H9 (cell line): ENCODE measurements at regions not wholly inside any gene's neighbourhood (a gene's known extent, or its start where the extent isn't known, plus 50 kb on each side); places are given as distances from the start of the nearest gene placed in this dataset.

Source experiments
- DNase-seq: peaks from one replicate; pipeline ENCODE4 v3.0.0-alpha.2; 2017
- H2AFZ ChIP-seq: one replicate; pipeline ENCODE4 v1.6.1; 2013; ENCODE audit warnings: mild to moderate bottlenecking, low read length, control low read depth, moderate library complexity
- H2AK5ac ChIP-seq: 2 replicates; pipeline ENCODE4 v1.6.1; 2013; ENCODE audit warnings: low read length, control low read depth, mixed read lengths; ENCODE audit not compliant: insufficient read length
- H2BK120ac ChIP-seq: one replicate; pipeline ENCODE4 v1.6.1; 2013; ENCODE audit warnings: low read depth, mild to moderate bottlenecking, low read length, control low read depth, inconsistent platforms; ENCODE audit not compliant: poor library complexity, severe bottlenecking
- H2BK12ac ChIP-seq: 2 replicates; pipeline ENCODE4 v1.6.1; 2013; ENCODE audit warnings: low read length, control low read depth, mixed read lengths, low read depth; ENCODE audit not compliant: insufficient read length
- H2BK15ac ChIP-seq: 2 replicates; pipeline ENCODE4 v1.6.1; 2013; ENCODE audit warnings: low read depth, low read length, control low read depth
- H2BK20ac ChIP-seq: one replicate; pipeline ENCODE4 v1.6.1; 2013; ENCODE audit warnings: low read depth, mild to moderate bottlenecking, low read length, control low read depth, inconsistent platforms; ENCODE audit not compliant: poor library complexity, severe bottlenecking
- H2BK5ac ChIP-seq: 2 replicates; pipeline ENCODE4 v1.6.1; 2013; ENCODE audit warnings: low read length, control low read depth, mixed read lengths; ENCODE audit not compliant: insufficient read length
- H3K14ac ChIP-seq: 2 replicates; pipeline ENCODE4 v1.6.1; 2013; ENCODE audit warnings: low read length, control low read depth; ENCODE audit not compliant: insufficient read depth
- H3K18ac ChIP-seq: 2 replicates; pipeline ENCODE4 v1.6.1; 2013; ENCODE audit warnings: low read depth, mild to moderate bottlenecking, mixed read lengths, low read length, control low read depth; ENCODE audit not compliant: insufficient read length
- H3K23ac ChIP-seq: 2 replicates; pipeline ENCODE4 v1.6.1; 2013; ENCODE audit warnings: low read length, control low read depth, mixed read lengths, low read depth; ENCODE audit not compliant: insufficient read length
- H3K23me2 ChIP-seq: 2 replicates; pipeline ENCODE4 v1.6.1; 2013; ENCODE audit warnings: low read depth, mild to moderate bottlenecking, mixed read lengths, low read length, control low read depth; ENCODE audit not compliant: insufficient read length, poor library complexity, severe bottlenecking
- H3K27ac ChIP-seq: 2 replicates; pipeline ENCODE4 v1.5.1; 2013; ENCODE audit warnings: low read length, control low read depth, mixed read lengths, low read depth; ENCODE audit not compliant: insufficient read length
- H3K27me3 ChIP-seq: 2 replicates; pipeline ENCODE4 v1.6.1; 2013; ENCODE audit warnings: low read length, control low read depth, inconsistent platforms; ENCODE audit not compliant: insufficient read depth
- H3K4ac ChIP-seq: 2 replicates; pipeline ENCODE4 v1.6.1; 2013; ENCODE audit warnings: low read depth, mild to moderate bottlenecking, control low read depth, inconsistent platforms, low read length, moderate library complexity
- H3K4me1 ChIP-seq: 2 replicates; pipeline ENCODE4 v1.6.1; 2013; ENCODE audit warnings: low read length, control low read depth, inconsistent platforms; ENCODE audit not compliant: insufficient read depth
- H3K4me2 ChIP-seq: 2 replicates; pipeline ENCODE4 v1.6.1; 2013; ENCODE audit warnings: low read length, control low read depth, mixed read lengths; ENCODE audit not compliant: insufficient read length, insufficient read depth
- H3K56ac ChIP-seq: 2 replicates; pipeline ENCODE4 v1.6.1; 2013; ENCODE audit warnings: low read depth, mild to moderate bottlenecking, mixed read lengths, low read length, control low read depth; ENCODE audit not compliant: insufficient read length
- H3K79me1 ChIP-seq: 2 replicates; pipeline ENCODE4 v1.6.1; 2013; ENCODE audit warnings: low read depth, mild to moderate bottlenecking, moderate library complexity, low read length, control low read depth, inconsistent platforms; ENCODE audit not compliant: insufficient read depth, poor library complexity, severe bottlenecking
- H3K79me2 ChIP-seq: 2 replicates; pipeline ENCODE4 v1.6.1; 2013; ENCODE audit warnings: low read length, control low read depth, inconsistent platforms; ENCODE audit not compliant: insufficient read depth
- H3K9ac ChIP-seq: 2 replicates; pipeline ENCODE4 v1.6.1; 2013; ENCODE audit warnings: low read length, control low read depth, mixed read lengths; ENCODE audit not compliant: insufficient read length; ENCODE audit errors: extremely low read depth
- H3K9me3 ChIP-seq: one replicate; pipeline ENCODE4 v1.6.1; 2013; ENCODE audit warnings: low read depth, low read length, inconsistent platforms; ENCODE audit not compliant: control insufficient read depth
- H3T11ph ChIP-seq: one replicate; pipeline ENCODE4 v1.6.1; 2013; ENCODE audit warnings: mild to moderate bottlenecking, low read length, control low read depth, inconsistent platforms
- H4K20me1 ChIP-seq: one replicate; pipeline ENCODE4 v1.6.1; 2013; ENCODE audit not compliant: control insufficient read depth, insufficient read length, insufficient read depth
- H4K5ac ChIP-seq: 2 replicates; pipeline ENCODE4 v1.6.1; 2013; ENCODE audit warnings: low read depth, mild to moderate bottlenecking, mixed read lengths, low read length, control low read depth; ENCODE audit not compliant: insufficient read length
- H4K8ac ChIP-seq: replicated peaks from 2 replicates; pipeline ENCODE4 v1.6.1; 2013; ENCODE audit warnings: low read length, control low read depth, mixed read lengths, low read depth; ENCODE audit not compliant: insufficient read length
- H4K91ac ChIP-seq: 2 replicates; pipeline ENCODE4 v1.6.1; 2013; ENCODE audit warnings: low read depth, mild to moderate bottlenecking, moderate library complexity, mixed read lengths, low read length, control low read depth; ENCODE audit not compliant: insufficient read length
- H3K27ac Mint-ChIP-seq, 3 experiments: 2 replicates in 2 of 3; 3 replicates in 1 of 3; pipeline ENCODE4 v1.8.0; 2020 to 2021; ENCODE audit warnings: mixed read lengths in 3 of 3, mild to moderate bottlenecking in 1 of 3, moderate library complexity in 1 of 3
- H3K27me3 Mint-ChIP-seq: 2 replicates; pipeline ENCODE4 v1.8.0; 2021; ENCODE audit warnings: low read depth, mild to moderate bottlenecking, moderate library complexity, mixed read lengths
- H3K36me3 Mint-ChIP-seq, 3 experiments: 2 replicates in 2 of 3; 3 replicates in 1 of 3; pipeline ENCODE4 v1.8.0; 2020 to 2021; ENCODE audit warnings: low read depth in 3 of 3, mixed read lengths in 3 of 3; ENCODE audit not compliant: insufficient read depth in 1 of 3
- H3K4me1 Mint-ChIP-seq, 2 experiments: 2 replicates each; pipeline ENCODE4 v1.8.0; 2020; ENCODE audit warnings: mixed read lengths in 2 of 2
- H3K4me3 Mint-ChIP-seq, 2 experiments: 2 replicates in 1 of 2; 3 replicates in 1 of 2; pipeline ENCODE4 v1.8.0; 2020 to 2021; ENCODE audit warnings: mild to moderate bottlenecking in 2 of 2, mixed read lengths in 2 of 2, moderate library complexity in 1 of 2
- H3K9me3 Mint-ChIP-seq, 2 experiments: 2 replicates in 1 of 2; 3 replicates in 1 of 2; pipeline ENCODE4 v1.8.0; 2020; ENCODE audit warnings: mild to moderate bottlenecking in 2 of 2, mixed read lengths in 2 of 2, moderate library complexity in 1 of 2
- WGBS: extraction: QIAGEN DNeasy Blood & Tissue Kit; methylation state at CpG from one replicate; pipeline ENCODE4 v1.1.7; 2013; ENCODE audit warnings: missing lambda C conversion rate, low lambda C conversion rate, mixed read lengths; ENCODE audit not compliant: insufficient read length; ENCODE audit errors: extremely low coverage; 5-methylcytosine and 5-hydroxymethylcytosine counted together
- TF ChIP-seq, protein P1 (sequence below): fragments of 200-600 bp; sonication (generic); conservative IDR thresholded peaks from 3 replicates; pipeline ENCODE4 v1.8.0; 2021; ENCODE audit warnings: antibody characterized with exemption, mild to moderate bottlenecking

DNA sequence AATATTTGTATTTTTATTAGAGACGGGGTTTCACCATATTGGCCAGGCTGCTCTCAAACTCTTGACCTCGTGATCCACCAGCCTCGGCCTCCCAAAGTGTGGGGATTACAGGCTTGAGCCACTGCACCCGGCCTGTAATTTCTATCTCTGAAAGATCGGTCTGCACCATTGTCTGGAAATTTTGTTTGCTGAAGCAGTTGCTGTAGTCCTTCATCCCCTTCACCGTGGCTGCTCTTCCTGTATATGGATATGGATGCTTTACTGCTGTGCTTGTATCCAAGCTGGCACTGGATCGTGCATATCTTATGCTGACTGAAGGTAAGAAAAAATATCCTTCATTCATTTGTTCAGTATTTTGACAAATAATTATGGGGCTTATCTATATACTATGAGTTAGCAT is 338.4 kb upstream of the GNPDA2 start:
- Mint-ChIP-seq H3K9me3 (peaks cover 18 to 24% of the 10 kb centered on the region in 2 experiments), H3K27ac (no peak overlapping the region), H3K36me3 (peaks cover 5 to 11% (median 6%) of the 10 kb centered on the region in 3 experiments; a peak in 4 of 7 replicates), H3K4me1 (peaks cover 4 to 8% of the 10 kb centered on the region in 2 experiments; a peak in 3 of 4 replicates), H3K4me3 (no peak overlapping the region), H3K27me3 (no peaks in the 10 kb centered on the region)
- Histone ChIP-seq H3K4me1 (no peaks in the 10 kb centered on the region; the same call in 1 of the 2 replicates), H3K9me3 (no peaks in the 10 kb centered on the region), H4K8ac (no peak overlapping the region), H2BK12ac (no peak overlapping the region), H3K23ac (no peak overlapping the region), H3K56ac (no peak overlapping the region), H3K4ac (no peak overlapping the region), H3K23me2 (no peaks in the 10 kb centered on the region), H2AK5ac (no peak overlapping the region), H2BK120ac (no peak overlapping the region), H3K14ac (no peak overlapping the region), H3K9ac (no peak overlapping the region), H3K79me2 (no peaks in the 10 kb centered on the region), H3T11ph (no peak overlapping the region), H3K27ac (no peak overlapping the region), H4K5ac (no peak overlapping the region), H3K79me1 (no peaks in the 10 kb centered on the region), H2AFZ (no peak overlapping the region), H4K20me1 (no peaks in the 10 kb centered on the region), H2BK15ac (no peak overlapping the region), H2BK5ac (no peak overlapping the region), H3K18ac (no peak overlapping the region), H3K4me2 (no peak overlapping the region), H2BK20ac (no peak overlapping the region), H3K27me3 (no peaks in the 10 kb centered on the region), H4K91ac (no peak overlapping the region)
- no CpG with 5 or more reads among the region's 7 CpGs for WGBS
- TF ChIP-seq, protein P1, sequence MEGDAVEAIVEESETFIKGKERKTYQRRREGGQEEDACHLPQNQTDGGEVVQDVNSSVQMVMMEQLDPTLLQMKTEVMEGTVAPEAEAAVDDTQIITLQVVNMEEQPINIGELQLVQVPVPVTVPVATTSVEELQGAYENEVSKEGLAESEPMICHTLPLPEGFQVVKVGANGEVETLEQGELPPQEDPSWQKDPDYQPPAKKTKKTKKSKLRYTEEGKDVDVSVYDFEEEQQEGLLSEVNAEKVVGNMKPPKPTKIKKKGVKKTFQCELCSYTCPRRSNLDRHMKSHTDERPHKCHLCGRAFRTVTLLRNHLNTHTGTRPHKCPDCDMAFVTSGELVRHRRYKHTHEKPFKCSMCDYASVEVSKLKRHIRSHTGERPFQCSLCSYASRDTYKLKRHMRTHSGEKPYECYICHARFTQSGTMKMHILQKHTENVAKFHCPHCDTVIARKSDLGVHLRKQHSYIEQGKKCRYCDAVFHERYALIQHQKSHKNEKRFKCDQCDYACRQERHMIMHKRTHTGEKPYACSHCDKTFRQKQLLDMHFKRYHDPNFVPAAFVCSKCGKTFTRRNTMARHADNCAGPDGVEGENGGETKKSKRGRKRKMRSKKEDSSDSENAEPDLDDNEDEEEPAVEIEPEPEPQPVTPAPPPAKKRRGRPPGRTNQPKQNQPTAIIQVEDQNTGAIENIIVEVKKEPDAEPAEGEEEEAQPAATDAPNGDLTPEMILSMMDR: no peak
- no peak for DNase-seq
